ENCODE measurements at regions not wholly inside any gene's neighbourhood (a gene's known extent, or its start where the extent isn't known, plus 50 kb on each side); places are given as distances from the start of the nearest gene placed in this dataset.

DNA sequence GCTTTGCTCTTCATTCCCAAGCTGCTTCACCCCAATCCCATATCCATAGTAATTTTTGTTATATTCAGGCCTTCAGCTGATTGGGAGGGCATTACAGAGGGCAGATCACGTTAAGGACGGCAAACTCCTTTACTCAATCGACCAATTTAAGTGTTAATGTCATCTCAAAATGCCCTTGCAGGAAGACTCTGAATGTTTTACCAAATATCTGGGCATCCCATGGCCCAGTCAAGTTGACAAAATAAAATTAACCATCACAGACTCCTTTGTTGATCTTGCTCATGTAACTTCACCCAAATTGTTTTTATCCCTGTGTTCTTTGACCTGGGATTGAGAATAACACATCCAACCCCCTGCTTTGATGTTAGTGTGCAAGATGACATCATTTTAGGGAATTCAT, 1018.3 kb upstream of the LCORL start:
- TF ChIP-seq POLR2A (IDR thresholded peaks at IDR 0.05; ENCODE audit: low read length) (no peak), GATA1 (IDR thresholded peaks at IDR 0.05; ENCODE audit: low read depth, low read length) (no peak)

Data from erythroblast (primary cell).